Choroid plexus epithelial cell (primary cell): ENCODE measurements at regions not wholly inside any gene's neighbourhood (a gene's known extent, or its start where the extent isn't known, plus 50 kb on each side); places are given as distances from the start of the nearest gene placed in this dataset.

Source experiments
- DNase-seq: peaks from one replicate; pipeline ENCODE4 v3.0.0-alpha.2; 2010; ENCODE audit warnings: low read depth
- H3K4me3 ChIP-seq: 2 replicates; pipeline ENCODE4 v1.5.1; 2011; ENCODE audit warnings: low read depth, mild to moderate bottlenecking, control low read depth, low read length, moderate library complexity
- TF ChIP-seq, protein P1 (sequence below): conservative IDR thresholded peaks from 2 replicates; pipeline ENCODE4 v1.5.1; 2011; ENCODE audit warnings: low read depth, mild to moderate bottlenecking, control low read depth, inconsistent platforms, low read length, moderate library complexity

DNA sequence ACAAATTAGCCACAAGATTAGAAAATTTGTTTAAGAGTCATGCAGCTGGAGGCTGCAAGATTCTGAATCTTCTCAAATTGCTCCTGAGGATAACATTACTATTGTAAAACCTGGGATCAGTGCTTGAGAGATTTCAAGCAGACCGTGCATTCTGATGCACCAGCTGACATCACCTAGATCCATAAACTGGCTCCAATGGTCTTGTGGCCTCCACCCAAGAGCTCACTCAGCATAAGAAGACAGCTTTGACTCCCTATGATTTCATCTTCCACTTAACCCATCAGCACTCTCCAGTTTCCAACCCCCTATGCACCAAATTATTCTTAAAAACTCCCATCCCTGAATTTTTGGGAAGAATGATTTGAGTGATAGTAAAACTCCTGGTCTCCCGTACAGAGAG, 1007.9 kb upstream of the TENM4 start:
- no peak overlapping the region for H3K4me3 ChIP-seq
- TF ChIP-seq, protein P1, sequence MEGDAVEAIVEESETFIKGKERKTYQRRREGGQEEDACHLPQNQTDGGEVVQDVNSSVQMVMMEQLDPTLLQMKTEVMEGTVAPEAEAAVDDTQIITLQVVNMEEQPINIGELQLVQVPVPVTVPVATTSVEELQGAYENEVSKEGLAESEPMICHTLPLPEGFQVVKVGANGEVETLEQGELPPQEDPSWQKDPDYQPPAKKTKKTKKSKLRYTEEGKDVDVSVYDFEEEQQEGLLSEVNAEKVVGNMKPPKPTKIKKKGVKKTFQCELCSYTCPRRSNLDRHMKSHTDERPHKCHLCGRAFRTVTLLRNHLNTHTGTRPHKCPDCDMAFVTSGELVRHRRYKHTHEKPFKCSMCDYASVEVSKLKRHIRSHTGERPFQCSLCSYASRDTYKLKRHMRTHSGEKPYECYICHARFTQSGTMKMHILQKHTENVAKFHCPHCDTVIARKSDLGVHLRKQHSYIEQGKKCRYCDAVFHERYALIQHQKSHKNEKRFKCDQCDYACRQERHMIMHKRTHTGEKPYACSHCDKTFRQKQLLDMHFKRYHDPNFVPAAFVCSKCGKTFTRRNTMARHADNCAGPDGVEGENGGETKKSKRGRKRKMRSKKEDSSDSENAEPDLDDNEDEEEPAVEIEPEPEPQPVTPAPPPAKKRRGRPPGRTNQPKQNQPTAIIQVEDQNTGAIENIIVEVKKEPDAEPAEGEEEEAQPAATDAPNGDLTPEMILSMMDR = no peak
- DNase-seq = no peak

DNA sequence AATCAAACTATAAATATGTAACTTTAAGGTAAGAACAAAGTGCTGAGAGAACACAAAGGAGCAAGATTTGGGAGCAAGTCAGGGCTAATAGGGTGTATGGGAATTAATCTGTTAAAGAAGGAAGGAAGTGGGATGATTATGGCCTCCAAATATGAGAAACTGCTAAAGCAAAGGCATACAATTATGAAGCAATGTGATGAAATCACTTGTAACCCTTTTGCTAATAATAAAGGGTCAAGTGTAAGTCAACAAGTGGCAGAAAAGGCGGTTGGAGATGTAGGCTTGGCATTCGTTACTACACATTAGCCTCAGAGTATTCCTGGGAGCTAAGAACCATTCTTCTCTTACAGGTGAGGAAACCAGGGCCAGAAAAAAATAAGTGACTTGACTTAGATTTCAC, 1002.3 kb upstream of the TENM4 start:
- DNase-seq = peak; percentile 47
- TF ChIP-seq, protein P1 = no peak
- no peak overlapping the region for H3K4me3 ChIP-seq

DNA sequence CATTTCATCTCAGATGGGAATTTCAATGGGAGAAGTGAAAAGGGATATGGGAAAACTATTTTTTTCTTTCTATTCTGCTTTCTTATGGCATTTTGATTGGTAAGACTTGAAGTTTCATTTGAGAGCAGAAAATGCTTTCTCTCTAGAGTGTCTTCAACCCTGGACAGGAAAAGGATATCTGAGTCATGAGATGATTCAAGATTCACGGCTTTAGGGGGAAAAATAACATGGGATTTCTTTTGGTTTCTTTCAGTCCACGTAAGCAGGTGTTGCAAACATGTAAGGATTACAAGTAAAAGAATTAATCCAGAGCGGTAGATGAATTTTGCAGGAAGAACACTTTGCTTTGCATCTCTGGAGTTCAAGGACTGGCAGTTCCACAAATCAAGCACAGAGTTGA, 1001.0 kb upstream of the TENM4 start:
- TF ChIP-seq, protein P1 = no peak
- no peak overlapping the region for H3K4me3 ChIP-seq
- peak; percentile 49 for DNase-seq

DNA sequence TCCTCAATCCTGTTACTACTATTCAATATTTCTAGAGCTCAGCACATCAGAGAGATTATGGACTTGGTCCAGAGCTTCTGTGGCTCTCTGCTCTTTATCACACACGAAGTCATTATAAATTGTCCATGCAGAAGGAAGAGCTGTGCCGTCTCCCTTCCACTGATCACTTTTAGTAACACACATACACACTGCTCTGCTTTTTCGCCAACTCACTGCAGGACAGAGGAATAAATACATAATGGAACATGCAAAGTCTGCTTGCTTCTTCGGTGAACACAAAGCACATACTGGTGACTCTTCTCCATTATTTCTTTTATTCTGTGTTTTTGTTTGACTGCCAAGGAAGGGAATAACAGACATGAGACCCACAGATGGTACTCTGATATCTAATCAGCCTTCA, 1000.0 kb upstream of the TENM4 start:
- TF ChIP-seq, protein P1 = no peak

DNA sequence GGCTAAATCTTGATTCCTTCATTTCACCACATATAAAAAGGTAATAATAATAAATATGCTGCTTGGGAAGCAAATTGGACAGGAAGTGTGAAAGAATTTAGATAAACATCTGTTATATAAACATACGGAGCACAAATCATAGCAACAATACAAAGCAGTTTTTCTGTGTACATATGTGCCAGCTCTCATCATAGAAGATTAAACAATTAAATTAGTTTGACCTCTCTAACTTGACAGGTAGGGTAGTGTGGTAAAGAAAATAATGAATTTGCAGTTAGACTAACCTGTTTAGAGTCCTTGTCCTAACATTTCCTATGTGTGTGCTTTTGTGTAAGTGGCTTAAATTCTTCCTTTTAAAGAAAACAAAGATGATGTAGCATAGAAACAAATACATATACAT, 995.7 kb upstream of the TENM4 start:
- no peak overlapping the region for H3K4me3 ChIP-seq
- no peak for DNase-seq
- TF ChIP-seq, protein P1 = no peak

More for the DNA sequence above, 1000.0 kb upstream of the TENM4 start:
- DNase-seq = no peak
- no peak overlapping the region for H3K4me3 ChIP-seq

DNA sequence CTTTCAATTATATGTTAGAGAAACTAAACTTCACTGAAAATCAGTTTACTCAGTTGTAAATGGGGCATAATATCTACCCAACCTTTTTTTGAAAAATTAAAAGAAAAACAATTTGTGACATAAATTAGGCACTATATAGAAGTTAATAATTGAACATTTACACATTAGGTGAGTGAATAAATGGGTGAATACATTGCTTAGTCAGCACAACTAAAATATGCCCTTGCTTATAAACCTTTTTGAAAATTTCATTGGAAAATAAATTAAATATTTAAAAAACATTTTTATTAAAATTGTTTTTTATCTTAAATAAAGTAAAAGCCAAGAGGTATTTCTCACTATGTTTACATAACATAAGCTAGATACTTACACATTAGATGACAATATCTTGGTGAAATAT, 994.5 kb upstream of the TENM4 start:
- TF ChIP-seq, protein P1 = no peak

DNA sequence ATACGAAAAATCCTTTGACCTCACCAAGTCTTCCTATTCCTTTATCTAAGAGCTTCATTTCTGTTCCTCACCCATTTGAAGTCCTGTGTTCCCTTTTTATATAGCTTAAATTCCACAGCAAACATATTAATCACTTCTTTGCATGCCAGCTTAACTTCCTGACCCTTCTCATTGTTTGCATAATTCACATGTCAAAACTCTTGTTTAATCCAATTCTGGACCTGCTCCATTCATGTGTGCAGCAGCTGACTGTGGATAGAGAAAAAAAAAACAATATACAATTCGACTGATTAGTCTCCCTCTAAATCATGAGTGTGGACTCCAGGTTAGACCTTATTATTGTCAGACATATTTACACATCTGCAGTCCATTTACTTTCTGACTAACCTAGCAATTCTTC, 991.2 kb upstream of the TENM4 start:
- DNase-seq = no peak
- TF ChIP-seq, protein P1 = no peak
- no peak overlapping the region for H3K4me3 ChIP-seq

More for the DNA sequence above, 994.5 kb upstream of the TENM4 start:
- no peak overlapping the region for H3K4me3 ChIP-seq
- no peak for DNase-seq
